GM23248 (cell line): ENCODE measurements at regions not wholly inside any gene's neighbourhood (a gene's known extent, or its start where the extent isn't known, plus 50 kb on each side); places are given as distances from the start of the nearest gene placed in this dataset.

ENCODE experiments used
- DNase-seq: peaks from one replicate; pipeline ENCODE4 v3.0.0-alpha.2; 2015
- H2AFZ ChIP-seq: fragments of 200-600 bp; sonication (generic); 2 replicates; pipeline ENCODE4 v1.6.1; 2016; ENCODE audit warnings: antibody characterized with exemption
- H3F3A ChIP-seq: fragments of 200-600 bp; sonication (generic); 2 replicates; pipeline ENCODE4 v1.6.1; 2016; ENCODE audit warnings: mild to moderate bottlenecking, antibody characterized with exemption, mixed run types; ENCODE audit not compliant: insufficient read depth
- H3K27ac ChIP-seq: fragments of 200-600 bp; sonication (generic); 2 replicates; pipeline ENCODE4 v1.5.1; 2016; ENCODE audit warnings: mild to moderate bottlenecking
- H3K27me3 ChIP-seq: fragments of 200-600 bp; sonication (generic); replicated peaks from 2 replicates; pipeline ENCODE4 v1.6.1; 2016; ENCODE audit warnings: mild to moderate bottlenecking; ENCODE audit not compliant: insufficient read depth
- H3K36me3 ChIP-seq: fragments of 200-600 bp; sonication (generic); 2 replicates; pipeline ENCODE4 v1.6.1; 2016; ENCODE audit warnings: low read depth, mild to moderate bottlenecking
- H3K4me1 ChIP-seq: fragments of 200-600 bp; sonication (generic); 2 replicates; pipeline ENCODE4 v1.6.1; 2016; ENCODE audit warnings: mild to moderate bottlenecking; ENCODE audit not compliant: insufficient read depth
- H3K4me2 ChIP-seq: fragments of 200-600 bp; sonication (generic); one replicate; pipeline ENCODE4 v1.6.1; 2016; ENCODE audit warnings: mild to moderate bottlenecking; ENCODE audit not compliant: unreplicated experiment
- H3K4me3 ChIP-seq: fragments of 200-600 bp; sonication (generic); 2 replicates; pipeline ENCODE4 v1.5.1; 2016; ENCODE audit warnings: mild to moderate bottlenecking
- H3K79me2 ChIP-seq: fragments of 200-600 bp; sonication (generic); 2 replicates; pipeline ENCODE4 v1.6.1; 2016; ENCODE audit warnings: mild to moderate bottlenecking; ENCODE audit not compliant: insufficient read depth
- H3K9ac ChIP-seq: fragments of 200-600 bp; sonication (generic); 2 replicates; pipeline ENCODE4 v1.6.1; 2016; ENCODE audit warnings: mild to moderate bottlenecking
- H3K9me2 ChIP-seq: fragments of 200-600 bp; sonication (generic); 2 replicates; pipeline ENCODE4 v1.6.1; 2016; ENCODE audit warnings: mixed run types, mild to moderate bottlenecking, moderate library complexity; ENCODE audit not compliant: insufficient read depth
- H3K9me3 ChIP-seq: fragments of 200-600 bp; sonication (generic); one replicate; pipeline ENCODE4 v1.6.1; 2017; ENCODE audit warnings: low read depth
- H4K20me1 ChIP-seq: fragments of 200-600 bp; sonication (generic); 2 replicates; pipeline ENCODE4 v1.6.0; 2016; ENCODE audit not compliant: insufficient read depth
- EZH2 ChIP-seq: fragments of 200-600 bp; sonication (generic); IDR thresholded peaks from 2 replicates; pipeline ENCODE4 v1.6.1; 2018; ENCODE audit warnings: antibody characterized with exemption, mild to moderate bottlenecking; ENCODE audit not compliant: insufficient read depth, poor library complexity, severe bottlenecking
- EZH2phosphoT487 ChIP-seq: fragments of 200-600 bp; sonication (generic); IDR thresholded peaks from 2 replicates; pipeline ENCODE4 v1.6.1; 2018; ENCODE audit warnings: antibody characterized with exemption, moderate library complexity, mild to moderate bottlenecking, low read depth; ENCODE audit not compliant: insufficient read depth
- WGBS, 2 experiments: methylation state at CpG; one replicate each; pipeline ENCODE4 v1.1.6; 2015 to 2017; ENCODE audit warnings: low lambda C conversion rate in 2 of 2, low coverage in 1 of 2; ENCODE audit errors: missing lambda C conversion rate in 2 of 2; 5-methylcytosine and 5-hydroxymethylcytosine counted together
- in situ Hi-C: fragments of 300-500 bp; cut with MboI; formaldehyde crosslinking; loops from 2 replicates; pipeline ENCODE4 v1.15.0; 2020

DNA sequence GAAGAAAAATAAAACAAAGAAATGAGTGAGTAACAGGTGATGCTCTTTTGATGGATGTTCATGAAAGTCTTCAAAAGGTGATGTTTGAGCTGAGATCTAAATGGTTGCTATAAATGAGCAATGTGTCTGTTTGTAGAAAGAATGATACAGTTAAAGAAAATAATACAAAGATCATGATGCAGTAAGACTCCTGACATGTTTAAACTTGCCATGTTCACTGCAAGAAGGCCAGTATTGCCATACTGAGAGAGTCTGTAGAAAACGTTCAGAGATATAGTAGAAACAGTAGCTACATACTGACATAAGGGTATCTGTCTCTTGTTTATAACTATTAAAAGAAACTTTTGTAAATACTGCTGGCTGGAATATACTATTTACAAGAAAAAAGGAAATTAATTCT lies 1609.2 kb upstream of the ACO1 start:
- H3K27me3 ChIP-seq, result no peaks in the 10 kb centered on the region
- in situ Hi-C loops, result loop anchor here (25.0 kb wide), 1 partner anchor 1137 kb away; no protein-coding TSS in a partner anchor
- no peak overlapping the region for H3K4me2 ChIP-seq
- H2AFZ ChIP-seq, result no peak overlapping the region
- WGBS, 2 experiments, result 0% methylated on average over 1 of the region's 1 CpG
- no peaks in the 10 kb centered on the region for H3K9me2 ChIP-seq
- H3K9ac ChIP-seq, result no peak overlapping the region
- H3K79me2 ChIP-seq, result no peaks in the 10 kb centered on the region
- no peaks in the 10 kb centered on the region for H3K36me3 ChIP-seq
- H3K4me3 ChIP-seq, result no peak overlapping the region
- H3K27ac ChIP-seq, result no peak overlapping the region
- no peaks in the 10 kb centered on the region for H3K9me3 ChIP-seq
- no peak for TF ChIP-seq EZH2
- no peak for TF ChIP-seq EZH2phosphoT487
- H4K20me1 ChIP-seq, result no peaks in the 10 kb centered on the region
- DNase-seq, result no peak
- H3F3A ChIP-seq, result no peaks in the 10 kb centered on the region
- no peaks in the 10 kb centered on the region for H3K4me1 ChIP-seq

DNA sequence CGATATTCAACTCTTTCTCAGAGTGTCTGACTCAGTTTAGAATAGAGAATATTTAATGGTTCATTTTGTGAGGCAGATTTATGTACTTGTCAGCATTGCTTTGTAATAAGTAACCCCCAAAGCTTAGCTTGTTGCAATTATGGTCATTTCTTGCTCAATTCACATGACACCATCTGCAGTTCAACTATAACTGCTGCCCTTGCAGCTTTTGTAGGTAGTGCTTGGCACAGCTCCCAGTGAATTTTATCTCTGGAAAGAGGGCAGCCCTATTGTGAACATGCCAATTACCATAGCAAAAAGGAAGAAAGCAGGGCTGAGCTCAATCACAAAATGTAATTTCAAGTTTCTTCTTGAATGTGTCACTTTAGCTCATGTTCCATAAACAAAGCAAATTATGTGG lies 1587.7 kb upstream of the ACO1 start:
- WGBS, 2 experiments, result 15 to 18% methylated on average over 1 of the region's 1 CpG
- in situ Hi-C loops, result loop anchor here (25.0 kb wide), 1 partner anchor 1116 kb away; no protein-coding TSS in a partner anchor
- H4K20me1 ChIP-seq, result no peaks in the 10 kb centered on the region
- no peak overlapping the region for H3K4me3 ChIP-seq
- H2AFZ ChIP-seq, result no peak overlapping the region
- DNase-seq, result no peak
- H3K9ac ChIP-seq, result no peak overlapping the region
- TF ChIP-seq EZH2phosphoT487 (no peak), EZH2 (no peak)
- H3K27me3 ChIP-seq, result no peaks in the 10 kb centered on the region
- no peaks in the 10 kb centered on the region for H3K9me3 ChIP-seq
- H3K4me1 ChIP-seq, result no peaks in the 10 kb centered on the region
- H3K4me2 ChIP-seq, result no peak overlapping the region
- no peaks in the 10 kb centered on the region for H3F3A ChIP-seq
- no peaks in the 10 kb centered on the region for H3K36me3 ChIP-seq
- no peak overlapping the region for H3K27ac ChIP-seq
- no peaks in the 10 kb centered on the region for H3K9me2 ChIP-seq
- no peaks in the 10 kb centered on the region for H3K79me2 ChIP-seq

- Histone ChIP-seq H3K4me2 (no peak overlapping the region), H3K27me3 (no peaks in the 10 kb centered on the region), H3K9ac (no peak overlapping the region), H3K79me2 (no peaks in the 10 kb centered on the region), H3K4me3 (no peak overlapping the region), H2AFZ (no peak overlapping the region), H3F3A (no peaks in the 10 kb centered on the region), H3K9me3 (no peaks in the 10 kb centered on the region), H3K9me2 (no peaks in the 10 kb centered on the region), H3K27ac (no peak overlapping the region), H4K20me1 (no peaks in the 10 kb centered on the region), H3K4me1 (no peaks in the 10 kb centered on the region), H3K36me3 (no peaks in the 10 kb centered on the region)
- 50 to 55% methylated on average over 21 of the region's 21 CpGs for WGBS, 2 experiments
- in situ Hi-C loops, result loop anchor here (25.0 kb wide), 1 partner anchor 1113 kb away; no protein-coding TSS in a partner anchor
- TF ChIP-seq EZH2, result no peak
- no peak for TF ChIP-seq EZH2phosphoT487
- no peak for DNase-seq
Observed at GRCh38 chr9:30799527-30800101, 1584.8 kb upstream of the ACO1 start.

DNA sequence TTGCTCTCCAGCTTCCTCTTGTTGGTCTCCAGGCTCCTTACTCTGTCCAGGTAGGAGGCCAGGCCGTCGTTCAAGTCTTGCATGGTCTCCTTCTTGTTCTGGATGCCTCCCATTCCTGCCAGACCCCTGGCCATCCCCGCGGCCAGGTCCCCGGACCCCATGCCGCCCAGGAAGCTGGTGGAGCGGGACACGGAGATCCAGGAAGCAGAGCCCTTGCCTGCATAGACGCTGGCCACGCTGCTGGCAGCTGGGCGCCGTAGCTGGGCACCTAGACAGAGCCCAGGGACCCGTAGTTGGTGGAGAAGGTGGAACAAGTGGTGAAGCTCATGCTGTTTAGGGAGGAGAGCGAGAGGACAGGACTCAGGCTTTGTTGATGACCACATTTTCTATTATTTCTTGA lies 1584.0 kb upstream of the ACO1 start:
- Histone ChIP-seq H4K20me1 (no peaks in the 10 kb centered on the region), H3K4me1 (no peaks in the 10 kb centered on the region), H3K4me2 (no peak overlapping the region), H3K27ac (no peak overlapping the region), H3K9ac (no peak overlapping the region), H3K9me2 (no peaks in the 10 kb centered on the region), H3K27me3 (no peaks in the 10 kb centered on the region), H3K4me3 (no peak overlapping the region), H3K9me3 (no peaks in the 10 kb centered on the region), H3K36me3 (no peaks in the 10 kb centered on the region), H2AFZ (no peak overlapping the region), H3K79me2 (no peaks in the 10 kb centered on the region), H3F3A (no peaks in the 10 kb centered on the region)
- no peak for TF ChIP-seq EZH2phosphoT487
- no peak for TF ChIP-seq EZH2
- DNase-seq, result no peak
- WGBS, 2 experiments, result 36 to 42% methylated on average over 14 of the region's 14 CpGs
- in situ Hi-C loops, result no loop called here
